HEK293 (cell line): ENCODE measurements at regions not wholly inside any gene's neighbourhood (a gene's known extent, or its start where the extent isn't known, plus 50 kb on each side); places are given as distances from the start of the nearest gene placed in this dataset.
A peak's percentile ranks its signal among the peaks of the same experiment; 100 is the strongest.

Source experiments
- CTCF ChIA-PET: fragments of 350-600 bp; formaldehyde crosslinking; extraction: SDS; loops from one replicate; lab custom pipeline; 2021; ENCODE audit warnings: antibody characterized with exemption; lab: Yijun Ruan, JAX
- POLR2A ChIA-PET: fragments of 300-600 bp; formaldehyde crosslinking; extraction: SDS; loops from one replicate; lab custom pipeline; 2020; ENCODE audit warnings: antibody characterized with exemption, inconsistent platforms; lab: Yijun Ruan, JAX
- H3K27ac ChIP-seq: fragments of 200-500 bp; sonication (Bioruptor generic); 2 replicates; pipeline ENCODE4 v1.5.1; 2014; ENCODE audit warnings: low read depth, low read length, control low read depth, inconsistent platforms; ENCODE audit errors: extremely low read depth
- H3K36me3 ChIP-seq, 2 experiments: fragments of 200-500 bp in 1 of 2; sonication (Bioruptor generic) in 1 of 2; 1 replicate in 1 of 2; 2 replicates in 1 of 2; pipeline ENCODE4 v1.5.1; 2014 to 2017; ENCODE audit warnings: inconsistent platforms in 2 of 2, low read length in 2 of 2; ENCODE audit not compliant: control insufficient read depth in 2 of 2, insufficient read depth in 1 of 2
- H3K4me1 ChIP-seq: fragments of 200-500 bp; sonication (Bioruptor generic); 2 replicates; pipeline ENCODE4 v1.5.1; 2014; ENCODE audit warnings: mild to moderate bottlenecking, low read length, inconsistent platforms; ENCODE audit not compliant: control insufficient read depth, insufficient read depth
- H3K4me3 ChIP-seq: 2 replicates; pipeline ENCODE4 v1.5.1; 2011; ENCODE audit warnings: low read depth, mild to moderate bottlenecking, control low read depth, low read length, moderate library complexity
- H3K9me3 ChIP-seq: fragments of 200-500 bp; sonication (Bioruptor generic); 2 replicates; pipeline ENCODE4 v1.5.1; 2014; ENCODE audit warnings: low read depth, low read length, inconsistent platforms; ENCODE audit not compliant: control insufficient read depth, insufficient read depth
- EGR2 ChIP-seq: fragments of 450-650 bp; formaldehyde crosslinking; IDR thresholded peaks from 2 replicates; pipeline ENCODE4 v1.5.1; 2016; ENCODE audit warnings: low read depth, missing biosample characterization, missing genetic modification characterization
- SETDB1 ChIP-seq: IDR thresholded peaks from one replicate; pipeline ENCODE4 v1.6.1; 2017; ENCODE audit warnings: mild to moderate bottlenecking, low read length, moderate library complexity, mixed read lengths; ENCODE audit not compliant: insufficient read length
- YY2 ChIP-seq: fragments of 450-650 bp; formaldehyde crosslinking; IDR thresholded peaks from 2 replicates; pipeline ENCODE4 v1.5.1; 2016; ENCODE audit warnings: missing biosample characterization, missing genetic modification characterization
- ZBTB7A ChIP-seq: fragments of 450-650 bp; formaldehyde crosslinking; IDR thresholded peaks from 2 replicates; pipeline ENCODE4 v1.5.1; 2016; ENCODE audit warnings: low read depth, missing biosample characterization, missing genetic modification characterization
- ZFHX2 ChIP-seq: fragments of 450-650 bp; formaldehyde crosslinking; conservative IDR thresholded peaks from 2 replicates; pipeline ENCODE4 v1.5.1; 2016; ENCODE audit warnings: missing biosample characterization, missing genetic modification characterization
- ZNF132 ChIP-seq: fragments of 450-650 bp; formaldehyde crosslinking; IDR thresholded peaks from 2 replicates; pipeline ENCODE4 v1.5.1; 2017; ENCODE audit warnings: missing biosample characterization, missing genetic modification characterization, borderline replicate concordance
- ZNF174 ChIP-seq: fragments of 450-650 bp; formaldehyde crosslinking; IDR thresholded peaks from 2 replicates; pipeline ENCODE4 v1.5.0; 2017; ENCODE audit warnings: missing biosample characterization, mild to moderate bottlenecking, missing genetic modification characterization
- ZNF2 ChIP-seq: fragments of 450-650 bp; formaldehyde crosslinking; IDR thresholded peaks from 2 replicates; pipeline ENCODE4 v1.5.1; 2016; ENCODE audit warnings: missing biosample characterization, missing genetic modification characterization
- ZNF211 ChIP-seq: fragments of 450-650 bp; formaldehyde crosslinking; IDR thresholded peaks from 2 replicates; pipeline ENCODE4 v1.5.1; 2016; ENCODE audit warnings: low read depth, missing biosample characterization, missing genetic modification characterization
- ZNF248 ChIP-seq: fragments of 450-650 bp; formaldehyde crosslinking; IDR thresholded peaks from 2 replicates; pipeline ENCODE4 v1.5.1; 2017; ENCODE audit warnings: missing biosample characterization, missing genetic modification characterization
- ZNF560 ChIP-seq: fragments of 450-650 bp; formaldehyde crosslinking; IDR thresholded peaks from 2 replicates; pipeline ENCODE4 v1.5.1; 2017; ENCODE audit warnings: missing biosample characterization, missing genetic modification characterization, borderline replicate concordance
- ZNF629 ChIP-seq: fragments of 450-650 bp; formaldehyde crosslinking; IDR thresholded peaks from 2 replicates; pipeline ENCODE4 v1.5.1; 2017; ENCODE audit warnings: missing biosample characterization, missing genetic modification characterization
- ZNF660 ChIP-seq: fragments of 450-650 bp; IDR thresholded peaks from 2 replicates; pipeline ENCODE4 v1.5.1; 2018; ENCODE audit warnings: missing biosample characterization, mild to moderate bottlenecking, missing genetic modification characterization
- ZNF830 ChIP-seq: fragments of 450-650 bp; IDR thresholded peaks from 2 replicates; pipeline ENCODE4 v1.5.0; 2018; ENCODE audit warnings: missing biosample characterization, missing genetic modification characterization, low read depth, mild to moderate bottlenecking, moderate library complexity
- ZSCAN16 ChIP-seq: fragments of 450-650 bp; formaldehyde crosslinking; IDR thresholded peaks from 2 replicates; pipeline ENCODE4 v1.5.1; 2016; ENCODE audit warnings: missing biosample characterization, missing genetic modification characterization
- ZXDB ChIP-seq: fragments of 450-650 bp; formaldehyde crosslinking; IDR thresholded peaks from 2 replicates; pipeline ENCODE4 v1.5.1; 2016; ENCODE audit warnings: missing biosample characterization, missing genetic modification characterization
- TF ChIP-seq, protein P1 (sequence below): fragments of 450-650 bp; formaldehyde crosslinking; IDR thresholded peaks from 2 replicates; pipeline ENCODE4 v1.5.1; 2017; ENCODE audit warnings: missing biosample characterization, missing genetic modification characterization
- TF ChIP-seq, protein P2 (sequence below): fragments of 450-650 bp; formaldehyde crosslinking; IDR thresholded peaks from 2 replicates; pipeline ENCODE4 v1.5.1; 2016; ENCODE audit warnings: missing biosample characterization, missing genetic modification characterization
- TF ChIP-seq, protein P3 (sequence below): fragments of 450-650 bp; formaldehyde crosslinking; IDR thresholded peaks from 2 replicates; pipeline ENCODE4 v1.5.1; 2016; ENCODE audit warnings: missing biosample characterization, missing genetic modification characterization, borderline replicate concordance
- TF ChIP-seq, protein P4 (sequence below): fragments of 450-650 bp; formaldehyde crosslinking; IDR thresholded peaks from 2 replicates; pipeline ENCODE4 v1.5.1; 2016; ENCODE audit warnings: missing biosample characterization, missing genetic modification characterization

DNA sequence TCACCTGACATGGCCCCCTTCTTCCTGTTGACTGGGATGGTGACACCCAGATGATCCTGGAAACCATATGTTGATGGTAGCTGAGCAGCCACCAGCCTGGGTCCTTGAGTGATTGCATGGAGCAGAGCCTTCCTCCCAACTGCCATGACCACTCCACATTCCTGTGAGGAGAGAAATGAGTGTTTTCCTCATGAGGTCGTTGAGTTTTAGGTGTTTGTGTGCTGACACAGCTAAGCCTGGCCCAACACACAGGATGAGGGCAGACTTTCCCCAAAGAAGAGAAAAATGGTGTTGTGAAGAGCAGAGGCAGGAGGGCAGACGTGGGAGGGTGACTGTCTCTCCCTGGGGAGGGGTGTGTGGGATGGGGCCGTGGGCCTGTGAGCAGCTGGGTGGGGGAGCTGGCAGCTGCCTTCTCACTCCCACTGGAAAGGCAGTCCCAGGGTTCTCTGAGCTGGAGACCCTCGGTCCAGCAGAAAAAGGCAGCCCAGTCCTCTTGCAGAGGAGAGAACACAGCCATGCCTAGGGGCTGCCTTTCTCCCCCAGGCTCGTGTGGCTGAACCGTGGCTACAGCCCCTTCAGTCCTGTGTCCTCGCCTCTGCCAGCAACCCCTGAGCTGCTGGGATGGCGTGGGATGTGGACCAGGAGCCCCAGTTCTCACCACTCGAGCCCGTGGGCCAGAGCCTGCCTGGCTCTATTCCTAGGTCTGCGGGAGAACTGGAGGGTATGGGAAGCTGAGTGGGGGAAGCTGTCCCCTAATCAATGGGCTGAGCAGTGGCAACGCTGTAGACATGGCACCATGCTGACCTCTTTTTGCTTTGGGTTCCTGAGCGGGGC, 257.0 kb downstream of the ADGRD1 start:
- TF ChIP-seq ZXDB (tag by site-specific recombination) (no peak), ZFHX2 (tag by site-specific recombination) (peak; percentile 75), ZNF132 (no peak), EGR2 (peak; percentile 88)
- H3K4me3 ChIP-seq = no peak overlapping the region
- no peaks in the 10 kb centered on the region for H3K36me3 ChIP-seq
- H3K27ac ChIP-seq = no peak overlapping the region
- POLR2A ChIA-PET = no interaction called here
- CTCF ChIA-PET = interaction anchor here (0.6 kb wide), 1 partner anchor 768 kb away, joined by 3 read pairs; no protein-coding TSS in a partner anchor
- H3K4me1 ChIP-seq = no peaks in the 10 kb centered on the region
- no peaks in the 10 kb centered on the region for H3K9me3 ChIP-seq

DNA sequence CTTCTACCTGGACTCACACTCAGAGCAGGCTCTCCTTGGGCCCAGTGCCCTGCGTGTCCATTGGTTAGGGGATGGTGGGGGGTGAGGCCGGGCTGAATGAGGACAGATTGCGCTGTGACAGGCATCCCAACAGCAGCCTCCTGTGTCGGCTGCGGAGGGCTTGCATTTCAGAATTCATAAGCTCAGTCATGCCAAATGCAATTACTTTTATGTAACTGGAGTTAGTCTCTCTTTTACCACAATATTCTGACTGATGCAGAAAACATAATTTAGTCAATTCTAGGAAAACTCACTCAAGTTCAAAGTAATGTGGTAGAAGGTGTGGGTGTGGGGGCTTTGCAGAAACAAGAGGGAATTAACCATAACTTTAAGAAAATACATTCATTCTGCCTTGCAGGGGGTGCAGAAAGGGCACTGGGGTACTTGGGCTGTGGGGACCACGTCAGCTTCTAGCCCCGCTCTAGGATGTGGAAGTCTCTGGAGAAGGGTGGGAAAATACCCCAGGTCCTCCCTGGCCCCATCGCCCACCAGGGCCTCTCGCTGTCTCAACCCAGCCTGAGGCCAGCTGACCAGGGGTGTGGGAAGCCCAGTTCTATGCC, 257.7 kb downstream of the ADGRD1 start:
- H3K36me3 ChIP-seq = no peaks in the 10 kb centered on the region
- ChIA-PET POLR2A (interaction anchor here (0.6 kb wide), 1 partner anchor 560 kb away, joined by 7 read pairs; no protein-coding TSS in a partner anchor), CTCF (interaction anchor here (0.6 kb wide), 1 partner anchor 767 kb away, joined by 3 read pairs; no protein-coding TSS in a partner anchor)
- no peaks in the 10 kb centered on the region for H3K9me3 ChIP-seq
- H3K4me3 ChIP-seq = no peak overlapping the region
- H3K27ac ChIP-seq = no peak overlapping the region
- TF ChIP-seq ZNF660 (tag by site-specific recombination) = no peak
- no peak for TF ChIP-seq YY2 (tag by site-specific recombination)
- no peak for TF ChIP-seq ZNF2 (tag by site-specific recombination)
- TF ChIP-seq, protein P1, sequence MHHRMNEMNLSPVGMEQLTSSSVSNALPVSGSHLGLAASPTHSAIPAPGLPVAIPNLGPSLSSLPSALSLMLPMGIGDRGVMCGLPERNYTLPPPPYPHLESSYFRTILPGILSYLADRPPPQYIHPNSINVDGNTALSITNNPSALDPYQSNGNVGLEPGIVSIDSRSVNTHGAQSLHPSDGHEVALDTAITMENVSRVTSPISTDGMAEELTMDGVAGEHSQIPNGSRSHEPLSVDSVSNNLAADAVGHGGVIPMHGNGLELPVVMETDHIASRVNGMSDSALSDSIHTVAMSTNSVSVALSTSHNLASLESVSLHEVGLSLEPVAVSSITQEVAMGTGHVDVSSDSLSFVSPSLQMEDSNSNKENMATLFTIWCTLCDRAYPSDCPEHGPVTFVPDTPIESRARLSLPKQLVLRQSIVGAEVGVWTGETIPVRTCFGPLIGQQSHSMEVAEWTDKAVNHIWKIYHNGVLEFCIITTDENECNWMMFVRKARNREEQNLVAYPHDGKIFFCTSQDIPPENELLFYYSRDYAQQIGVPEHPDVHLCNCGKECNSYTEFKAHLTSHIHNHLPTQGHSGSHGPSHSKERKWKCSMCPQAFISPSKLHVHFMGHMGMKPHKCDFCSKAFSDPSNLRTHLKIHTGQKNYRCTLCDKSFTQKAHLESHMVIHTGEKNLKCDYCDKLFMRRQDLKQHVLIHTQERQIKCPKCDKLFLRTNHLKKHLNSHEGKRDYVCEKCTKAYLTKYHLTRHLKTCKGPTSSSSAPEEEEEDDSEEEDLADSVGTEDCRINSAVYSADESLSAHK (tag by site-specific recombination) = no peak
- TF ChIP-seq ZNF560 = no peak
- no peak for TF ChIP-seq ZBTB7A (tag by site-specific recombination)
- TF ChIP-seq SETDB1 = no peak
- TF ChIP-seq, protein P2, sequence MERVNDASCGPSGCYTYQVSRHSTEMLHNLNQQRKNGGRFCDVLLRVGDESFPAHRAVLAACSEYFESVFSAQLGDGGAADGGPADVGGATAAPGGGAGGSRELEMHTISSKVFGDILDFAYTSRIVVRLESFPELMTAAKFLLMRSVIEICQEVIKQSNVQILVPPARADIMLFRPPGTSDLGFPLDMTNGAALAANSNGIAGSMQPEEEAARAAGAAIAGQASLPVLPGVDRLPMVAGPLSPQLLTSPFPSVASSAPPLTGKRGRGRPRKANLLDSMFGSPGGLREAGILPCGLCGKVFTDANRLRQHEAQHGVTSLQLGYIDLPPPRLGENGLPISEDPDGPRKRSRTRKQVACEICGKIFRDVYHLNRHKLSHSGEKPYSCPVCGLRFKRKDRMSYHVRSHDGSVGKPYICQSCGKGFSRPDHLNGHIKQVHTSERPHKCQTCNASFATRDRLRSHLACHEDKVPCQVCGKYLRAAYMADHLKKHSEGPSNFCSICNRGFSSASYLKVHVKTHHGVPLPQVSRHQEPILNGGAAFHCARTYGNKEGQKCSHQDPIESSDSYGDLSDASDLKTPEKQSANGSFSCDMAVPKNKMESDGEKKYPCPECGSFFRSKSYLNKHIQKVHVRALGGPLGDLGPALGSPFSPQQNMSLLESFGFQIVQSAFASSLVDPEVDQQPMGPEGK (tag by site-specific recombination) = no peak
- no peak for TF ChIP-seq ZNF830 (tag by site-specific recombination)
- TF ChIP-seq ZSCAN16 (tag by site-specific recombination) = no peak
- TF ChIP-seq ZNF174 (tag by site-specific recombination) = no peak
- TF ChIP-seq ZNF248 (tag by site-specific recombination) = no peak
- no peaks in the 10 kb centered on the region for H3K4me1 ChIP-seq

DNA sequence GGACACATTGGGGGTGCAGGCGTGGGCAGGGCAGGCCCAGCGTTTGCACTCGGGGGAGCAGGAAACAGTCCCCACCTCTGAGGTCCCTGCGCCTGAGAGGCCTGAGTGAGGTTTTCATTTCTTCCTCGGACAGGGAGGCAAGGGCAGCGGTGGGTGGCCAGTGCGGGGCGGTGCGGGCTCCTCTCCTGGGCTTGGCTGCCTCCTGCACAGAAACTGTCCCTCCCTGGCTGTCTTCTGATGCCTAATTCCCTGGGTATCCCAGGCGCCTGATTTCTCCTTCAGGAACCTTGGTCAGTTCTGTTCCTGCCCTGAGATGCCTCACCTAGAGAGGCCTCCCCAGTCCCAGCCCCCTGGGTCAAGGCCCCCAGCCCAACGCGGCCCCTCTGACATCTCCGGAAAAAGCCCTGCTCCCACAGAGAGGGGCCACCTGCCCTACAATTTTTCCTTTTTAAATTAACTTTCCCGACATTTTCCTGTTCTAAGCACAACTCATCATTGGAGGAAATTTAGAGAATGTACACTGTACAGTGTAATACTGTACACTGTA, 260.3 kb downstream of the ADGRD1 start:
- no peaks in the 10 kb centered on the region for H3K4me1 ChIP-seq
- no peaks in the 10 kb centered on the region for H3K9me3 ChIP-seq
- no peak for TF ChIP-seq ZFHX2 (tag by site-specific recombination)
- no peak for TF ChIP-seq ZNF629 (tag by site-specific recombination)
- TF ChIP-seq, protein P3, sequence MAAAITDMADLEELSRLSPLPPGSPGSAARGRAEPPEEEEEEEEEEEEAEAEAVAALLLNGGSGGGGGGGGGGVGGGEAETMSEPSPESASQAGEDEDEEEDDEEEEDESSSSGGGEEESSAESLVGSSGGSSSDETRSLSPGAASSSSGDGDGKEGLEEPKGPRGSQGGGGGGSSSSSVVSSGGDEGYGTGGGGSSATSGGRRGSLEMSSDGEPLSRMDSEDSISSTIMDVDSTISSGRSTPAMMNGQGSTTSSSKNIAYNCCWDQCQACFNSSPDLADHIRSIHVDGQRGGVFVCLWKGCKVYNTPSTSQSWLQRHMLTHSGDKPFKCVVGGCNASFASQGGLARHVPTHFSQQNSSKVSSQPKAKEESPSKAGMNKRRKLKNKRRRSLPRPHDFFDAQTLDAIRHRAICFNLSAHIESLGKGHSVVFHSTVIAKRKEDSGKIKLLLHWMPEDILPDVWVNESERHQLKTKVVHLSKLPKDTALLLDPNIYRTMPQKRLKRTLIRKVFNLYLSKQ = no peak
- TF ChIP-seq, protein P4, sequence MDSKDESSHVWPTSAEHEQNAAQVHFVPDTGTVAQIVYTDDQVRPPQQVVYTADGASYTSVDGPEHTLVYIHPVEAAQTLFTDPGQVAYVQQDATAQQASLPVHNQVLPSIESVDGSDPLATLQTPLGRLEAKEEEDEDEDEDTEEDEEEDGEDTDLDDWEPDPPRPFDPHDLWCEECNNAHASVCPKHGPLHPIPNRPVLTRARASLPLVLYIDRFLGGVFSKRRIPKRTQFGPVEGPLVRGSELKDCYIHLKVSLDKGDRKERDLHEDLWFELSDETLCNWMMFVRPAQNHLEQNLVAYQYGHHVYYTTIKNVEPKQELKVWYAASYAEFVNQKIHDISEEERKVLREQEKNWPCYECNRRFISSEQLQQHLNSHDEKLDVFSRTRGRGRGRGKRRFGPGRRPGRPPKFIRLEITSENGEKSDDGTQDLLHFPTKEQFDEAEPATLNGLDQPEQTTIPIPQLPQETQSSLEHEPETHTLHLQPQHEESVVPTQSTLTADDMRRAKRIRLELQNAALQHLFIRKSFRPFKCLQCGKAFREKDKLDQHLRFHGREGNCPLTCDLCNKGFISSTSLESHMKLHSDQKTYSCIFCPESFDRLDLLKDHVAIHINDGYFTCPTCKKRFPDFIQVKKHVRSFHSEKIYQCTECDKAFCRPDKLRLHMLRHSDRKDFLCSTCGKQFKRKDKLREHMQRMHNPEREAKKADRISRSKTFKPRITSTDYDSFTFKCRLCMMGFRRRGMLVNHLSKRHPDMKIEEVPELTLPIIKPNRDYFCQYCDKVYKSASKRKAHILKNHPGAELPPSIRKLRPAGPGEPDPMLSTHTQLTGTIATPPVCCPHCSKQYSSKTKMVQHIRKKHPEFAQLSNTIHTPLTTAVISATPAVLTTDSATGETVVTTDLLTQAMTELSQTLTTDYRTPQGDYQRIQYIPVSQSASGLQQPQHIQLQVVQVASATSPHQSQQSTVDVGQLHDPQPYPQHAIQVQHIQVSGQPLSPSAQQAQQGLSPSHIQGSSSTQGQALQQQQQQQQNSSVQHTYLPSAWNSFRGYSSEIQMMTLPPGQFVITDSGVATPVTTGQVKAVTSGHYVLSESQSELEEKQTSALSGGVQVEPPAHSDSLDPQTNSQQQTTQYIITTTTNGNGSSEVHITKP = no peak
- no peak for TF ChIP-seq ZNF211 (tag by site-specific recombination)

More for the DNA sequence above, 260.3 kb downstream of the ADGRD1 start:
- Histone ChIP-seq H3K36me3 (no peaks in the 10 kb centered on the region), H3K27ac (no peak overlapping the region), H3K4me3 (no peak overlapping the region)
- POLR2A ChIA-PET = no interaction called here
- CTCF ChIA-PET = no interaction called here
